HG02798 (cell line): ENCODE measurements at regions not wholly inside any gene's neighbourhood (a gene's known extent, or its start where the extent isn't known, plus 50 kb on each side); places are given as distances from the start of the nearest gene placed in this dataset.
"Not testable (repeated sequence)": the region's sequence is repeated elsewhere in the genome, so short reads cannot be mapped to it uniquely, and the experiment has no call there.

ENCODE experiments used
- ATAC-seq: cut with Tn5 transposase; IDR thresholded peaks from one replicate; pipeline ENCODE4 v1.9.1; 2021; ENCODE audit warnings: mild to moderate bottlenecking; ENCODE audit not compliant: unreplicated experiment, poor library complexity

- ATAC-seq, result no peak
Observed at GRCh38 chr7:67602246-67602887, 605.7 kb downstream of the TYW1 start.

DNA sequence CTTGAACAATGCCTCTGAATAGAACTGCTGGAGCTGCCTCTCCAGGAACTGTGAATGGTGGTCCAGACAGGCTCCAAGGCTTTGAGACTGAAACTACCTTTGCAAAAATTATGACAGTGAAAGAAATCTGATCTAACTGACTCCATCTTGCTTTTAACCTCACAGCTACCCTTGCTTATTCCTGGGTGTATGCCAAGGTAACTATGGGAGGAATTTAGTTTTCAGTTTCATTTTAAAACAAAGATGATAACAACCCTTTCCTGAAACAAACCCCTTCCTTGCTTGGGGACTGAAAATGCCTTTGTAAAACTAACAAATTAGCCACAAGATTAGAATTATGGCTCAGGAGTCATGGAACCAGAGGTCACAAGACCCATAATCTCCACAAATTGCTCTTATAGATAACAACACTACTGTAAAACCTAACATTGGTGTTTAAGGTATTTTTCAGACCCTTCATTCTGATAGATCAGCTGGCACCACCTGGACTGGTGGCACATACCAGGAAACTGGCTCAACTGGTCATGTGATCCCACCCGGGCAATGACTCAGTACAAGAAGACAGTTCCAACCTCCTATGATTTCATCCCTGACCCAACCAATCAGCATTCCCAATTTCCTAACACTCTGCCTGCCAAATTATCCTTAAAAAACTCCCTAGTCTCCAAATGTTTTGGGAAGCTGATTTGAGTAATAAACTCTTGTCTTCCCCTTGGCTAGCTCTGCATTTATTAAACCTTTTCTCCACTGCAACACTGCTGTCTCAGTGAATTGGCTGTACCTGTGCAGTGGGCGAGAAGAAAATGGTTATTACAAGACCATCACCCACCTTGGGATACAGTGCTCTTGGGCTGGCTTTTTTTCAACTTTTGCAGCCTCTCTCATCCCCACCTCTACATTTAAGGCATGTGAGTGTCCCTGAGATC is 608.1 kb downstream of the TYW1 start:
- ATAC-seq, result no peak

- ATAC-seq, result no peak
Observed at GRCh38 chr7:67608806-67609205, 612.2 kb downstream of the TYW1 start.

DNA sequence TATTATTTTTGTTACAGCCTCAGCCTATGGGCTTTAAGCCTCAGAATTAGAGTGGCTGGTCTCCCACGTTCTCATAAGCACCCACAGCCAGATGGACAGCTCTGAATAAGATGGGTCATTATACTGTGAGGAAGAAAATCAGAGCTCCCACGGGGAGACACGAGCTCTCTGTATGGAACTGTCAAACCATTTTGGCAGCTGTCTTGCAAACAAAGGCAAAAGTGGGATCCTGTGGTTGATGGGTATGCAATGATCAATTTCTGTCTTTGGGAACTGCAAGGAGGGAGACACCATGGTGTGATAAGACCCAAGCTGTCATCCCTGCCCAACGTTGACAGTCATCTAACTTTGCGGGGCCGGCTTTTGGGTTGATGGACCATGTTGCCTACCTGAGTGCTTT is 614.3 kb downstream of the TYW1 start:
- no peak for ATAC-seq

DNA sequence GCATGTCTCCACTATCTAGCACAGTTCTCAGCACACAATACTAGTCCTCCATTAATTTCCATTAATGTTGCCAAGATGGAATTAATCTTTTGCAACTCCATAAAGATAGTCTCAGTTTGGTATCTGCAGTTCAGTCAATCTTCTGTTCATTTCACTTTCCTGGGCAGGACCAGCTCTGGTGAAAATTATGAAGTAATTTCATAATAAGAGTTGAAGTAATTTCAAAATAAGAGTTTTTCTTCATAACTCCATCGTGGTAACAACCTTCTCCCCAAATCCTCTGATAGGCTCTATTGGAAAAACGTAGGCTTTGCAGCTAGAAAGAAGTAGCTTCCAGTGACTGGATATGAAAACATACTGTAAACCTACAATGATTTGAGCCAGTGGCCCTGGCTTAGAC is 618.2 kb downstream of the TYW1 start:
- ATAC-seq, result no peak

GRCh38 chr7:67616517-67616916 is 619.9 kb downstream of the TYW1 start:
- no peak for ATAC-seq

DNA sequence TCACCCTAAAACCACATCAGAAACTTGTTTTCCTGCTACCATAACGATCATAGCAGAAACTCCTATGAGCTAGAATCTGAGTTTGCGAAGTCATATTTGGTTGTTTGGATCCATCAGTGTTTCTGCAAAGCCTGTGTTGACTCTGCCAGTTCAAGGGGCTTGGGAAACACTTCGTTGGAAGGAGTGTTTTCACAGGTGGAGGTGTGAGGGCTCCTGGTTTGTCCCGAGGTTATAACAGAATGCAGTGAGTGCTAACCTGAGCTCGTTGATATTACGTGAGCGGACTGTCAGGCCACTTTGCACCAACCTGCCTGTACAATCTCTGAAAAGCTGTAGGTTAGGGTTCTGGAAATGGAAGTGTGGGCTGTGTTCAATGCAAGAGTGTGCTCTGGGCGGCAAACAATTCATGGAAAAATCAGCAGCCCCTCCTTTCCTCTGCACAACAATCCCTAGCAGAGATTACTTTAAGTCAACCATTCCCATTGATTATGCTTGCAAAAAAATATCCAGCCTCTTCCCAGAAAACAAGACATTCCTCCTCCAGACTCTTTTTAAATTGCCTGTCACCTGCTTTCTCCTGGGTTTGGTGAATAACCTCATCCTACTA is 622.0 kb downstream of the TYW1 start:
- no peak for ATAC-seq

GRCh38 chr7:67619175-67619574 is 622.5 kb downstream of the TYW1 start:
- no peak for ATAC-seq

DNA sequence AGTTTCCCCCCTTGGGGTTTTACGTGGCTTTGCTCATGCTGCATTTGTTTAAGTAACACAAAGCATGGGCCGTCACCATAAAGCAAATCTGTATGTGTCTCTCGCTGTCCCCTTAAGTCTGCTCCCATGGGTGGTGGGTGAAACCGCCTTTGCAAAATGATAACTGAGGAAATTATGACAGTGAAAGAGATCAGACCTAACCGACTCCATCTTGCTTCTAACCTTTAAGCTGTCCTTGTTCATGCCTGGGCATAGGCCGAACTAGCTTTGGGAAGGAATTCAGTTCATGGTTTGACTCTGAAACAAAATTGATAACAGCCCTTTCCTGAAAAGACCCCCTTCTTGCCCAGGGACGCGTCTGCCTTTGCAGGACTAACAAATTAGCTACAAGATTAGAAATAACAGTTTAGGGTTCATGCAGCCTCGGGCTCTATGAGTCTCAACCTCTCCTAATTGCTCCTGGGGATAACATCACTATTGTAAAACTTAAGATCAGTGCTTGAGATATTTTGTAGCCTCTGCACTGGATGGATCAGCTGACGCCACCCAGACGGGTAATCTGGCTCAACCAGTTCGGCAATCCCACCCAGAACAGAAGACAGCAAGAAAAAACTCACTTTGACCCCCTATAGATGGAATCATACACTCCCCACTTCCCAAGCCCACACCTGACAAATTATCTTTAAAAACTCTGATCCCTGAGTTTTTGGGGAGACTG is 623.7 kb downstream of the TYW1 start:
- ATAC-seq, result no peak

DNA sequence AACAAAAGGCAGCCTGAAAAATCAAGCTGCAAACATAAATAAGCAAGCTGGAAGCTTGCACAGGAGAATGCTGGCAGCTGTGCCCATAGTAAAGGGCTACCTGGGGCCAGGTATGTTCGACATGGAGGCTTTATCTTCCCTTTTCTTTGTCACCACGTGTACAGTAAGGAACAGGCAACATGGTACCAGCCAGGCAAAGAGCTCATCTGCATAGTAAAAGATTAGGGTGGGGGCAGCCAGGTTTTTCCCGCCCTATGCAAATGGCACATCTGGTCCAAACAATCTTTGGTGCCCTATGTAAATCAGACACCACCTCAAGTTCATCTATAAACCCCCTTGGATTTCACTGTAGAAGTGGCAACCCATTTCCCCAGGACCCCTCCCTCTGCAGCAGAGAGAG is 625.1 kb downstream of the TYW1 start:
- no peak for ATAC-seq

DNA sequence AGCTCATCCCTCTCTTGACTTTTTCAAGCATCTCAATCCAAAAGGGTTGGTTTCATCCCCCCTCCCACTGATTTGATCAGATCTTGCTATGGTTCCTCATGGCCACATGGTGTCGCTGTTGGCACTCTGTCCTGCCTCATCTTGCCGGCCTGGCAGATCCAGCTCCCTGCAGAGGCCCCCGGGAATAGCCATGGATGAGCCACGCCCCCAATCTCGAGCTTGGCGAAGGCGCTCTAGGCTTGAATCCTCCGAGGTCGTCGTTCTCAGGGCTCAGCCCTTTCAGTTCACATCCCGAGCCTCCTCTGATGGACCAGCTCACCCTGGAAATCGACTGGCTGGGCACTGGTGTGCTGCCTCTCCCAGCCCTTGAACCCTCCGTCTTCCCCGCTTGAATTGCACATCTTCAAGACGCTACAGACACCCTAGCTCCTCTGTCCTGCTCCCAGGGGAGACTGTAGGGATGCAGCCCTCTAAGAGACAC is 628.7 kb downstream of the TYW1 start:
- no peak for ATAC-seq

GRCh38 chr7:67631476-67631875 is 634.8 kb downstream of the TYW1 start:
- no peak for ATAC-seq

DNA sequence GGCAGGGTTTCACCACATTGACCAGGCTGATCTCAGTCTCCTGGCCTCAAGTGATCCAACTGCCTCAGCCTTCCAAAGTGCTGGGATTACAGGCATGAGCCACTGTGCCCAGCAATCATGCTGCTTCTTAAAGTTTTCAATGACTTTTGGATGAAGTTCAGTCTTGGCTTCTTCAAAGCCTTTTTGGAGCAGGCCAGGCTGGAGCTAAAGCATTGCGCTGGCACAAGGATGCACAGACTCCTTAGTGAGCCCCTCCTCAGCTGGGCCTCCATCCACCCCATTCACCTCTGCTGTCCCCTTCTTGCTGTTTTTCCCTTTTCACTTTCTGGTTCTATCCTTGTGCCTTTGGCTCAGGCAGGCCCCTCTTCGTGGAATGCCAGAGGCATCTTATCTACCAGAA is 638.6 kb downstream of the TYW1 start:
- ATAC-seq, result no peak

DNA sequence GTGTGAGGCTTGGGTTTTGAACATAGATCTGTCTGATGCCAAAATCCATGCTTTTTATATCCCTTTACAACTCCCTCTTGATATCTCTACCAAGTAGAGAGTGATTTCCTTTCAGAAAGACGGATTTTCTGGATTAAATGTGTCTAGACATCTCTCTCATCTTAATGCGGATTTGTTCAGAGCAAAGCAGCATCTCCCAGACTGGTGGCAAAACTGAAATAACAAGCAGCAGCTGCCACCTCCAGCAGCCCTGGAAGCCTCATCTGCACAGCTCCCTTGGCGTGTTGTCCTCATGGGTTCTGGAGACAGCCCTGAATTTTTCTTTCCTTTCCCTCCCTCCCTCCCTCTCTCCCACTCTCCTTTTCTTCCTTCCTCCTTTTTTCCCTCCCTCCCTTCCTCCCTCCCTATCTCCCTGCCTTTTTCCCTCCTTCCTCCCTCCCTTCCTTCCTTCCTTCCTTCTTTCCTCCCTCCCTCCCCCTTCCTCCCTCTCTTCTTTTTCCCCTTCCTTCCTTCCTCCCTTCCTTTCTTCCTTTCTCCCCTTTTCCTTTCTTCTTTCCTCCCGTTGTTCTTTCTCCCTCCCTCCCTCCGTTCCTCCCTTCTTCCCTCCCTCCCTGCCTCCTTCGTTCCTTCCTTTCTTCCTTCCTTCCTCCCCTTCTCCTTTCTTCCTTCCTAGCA is 639.9 kb downstream of the TYW1 start:
- no peak for ATAC-seq

GRCh38 chr7:67637023-67637358 is 640.4 kb downstream of the TYW1 start:
- ATAC-seq, result no peak

- not testable (repeated sequence) for ATAC-seq
Observed at GRCh38 chr7:67642542-67642941, 645.9 kb downstream of the TYW1 start.

GRCh38 chr7:67644151-67644550 is 647.5 kb downstream of the TYW1 start:
- no peak for ATAC-seq

DNA sequence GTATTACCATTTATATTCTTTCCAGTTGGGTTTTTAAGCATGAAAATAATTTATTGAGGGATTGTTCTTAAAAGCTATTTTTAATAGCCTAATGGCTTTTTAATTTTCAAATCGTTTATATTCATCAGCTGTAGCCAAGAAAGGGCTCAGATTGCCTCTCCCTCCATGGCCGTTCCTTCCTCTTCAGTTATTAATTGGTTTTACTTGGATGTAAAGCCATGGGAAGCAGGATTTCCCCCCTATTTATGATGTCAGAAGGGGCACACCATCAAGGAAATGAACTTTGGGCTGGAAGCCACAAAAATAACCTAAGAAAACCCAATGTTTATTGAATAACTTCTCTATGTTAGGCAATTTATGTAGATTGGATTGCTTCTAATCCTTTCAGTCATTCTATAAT is 656.3 kb downstream of the TYW1 start:
- no peak for ATAC-seq

GRCh38 chr7:67653856-67654454 is 657.3 kb downstream of the TYW1 start:
- ATAC-seq, result no peak

DNA sequence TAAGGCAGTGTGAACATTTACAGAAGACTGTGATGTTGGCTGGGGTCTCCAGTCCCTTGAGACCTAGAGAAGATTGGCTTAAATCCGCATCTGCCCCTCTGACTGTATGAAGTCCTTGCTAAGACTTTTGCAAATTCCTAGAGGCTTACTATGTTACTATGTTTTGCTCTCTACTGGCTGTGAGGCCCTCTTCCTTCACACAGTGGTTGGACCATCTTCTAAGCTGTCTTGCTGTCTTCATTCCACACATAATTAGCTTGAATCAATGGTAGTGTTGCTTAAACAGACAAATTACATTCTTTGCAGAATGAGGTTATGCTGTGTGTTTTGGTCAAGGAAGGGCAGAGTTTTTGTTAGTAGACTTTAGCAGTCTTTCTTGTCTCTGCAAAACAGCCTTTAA is 658.0 kb downstream of the TYW1 start:
- no peak for ATAC-seq
